GM23248 (cell line): ENCODE measurements at regions not wholly inside any gene's neighbourhood (a gene's known extent, or its start where the extent isn't known, plus 50 kb on each side); places are given as distances from the start of the nearest gene placed in this dataset.
A peak's percentile ranks its signal among the peaks of the same experiment; 100 is the strongest.

Experiments used
- DNase-seq: peaks from one replicate; pipeline ENCODE4 v3.0.0-alpha.2; 2015
- H2AFZ ChIP-seq: fragments of 200-600 bp; sonication (generic); 2 replicates; pipeline ENCODE4 v1.6.1; 2016; ENCODE audit warnings: antibody characterized with exemption
- H3F3A ChIP-seq: fragments of 200-600 bp; sonication (generic); 2 replicates; pipeline ENCODE4 v1.6.1; 2016; ENCODE audit warnings: mild to moderate bottlenecking, antibody characterized with exemption, mixed run types; ENCODE audit not compliant: insufficient read depth
- H3K27ac ChIP-seq: fragments of 200-600 bp; sonication (generic); 2 replicates; pipeline ENCODE4 v1.5.1; 2016; ENCODE audit warnings: mild to moderate bottlenecking
- H3K27me3 ChIP-seq: fragments of 200-600 bp; sonication (generic); replicated peaks from 2 replicates; pipeline ENCODE4 v1.6.1; 2016; ENCODE audit warnings: mild to moderate bottlenecking; ENCODE audit not compliant: insufficient read depth
- H3K36me3 ChIP-seq: fragments of 200-600 bp; sonication (generic); 2 replicates; pipeline ENCODE4 v1.6.1; 2016; ENCODE audit warnings: low read depth, mild to moderate bottlenecking
- H3K4me1 ChIP-seq: fragments of 200-600 bp; sonication (generic); 2 replicates; pipeline ENCODE4 v1.6.1; 2016; ENCODE audit warnings: mild to moderate bottlenecking; ENCODE audit not compliant: insufficient read depth
- H3K4me2 ChIP-seq: fragments of 200-600 bp; sonication (generic); one replicate; pipeline ENCODE4 v1.6.1; 2016; ENCODE audit warnings: mild to moderate bottlenecking; ENCODE audit not compliant: unreplicated experiment
- H3K4me3 ChIP-seq: fragments of 200-600 bp; sonication (generic); 2 replicates; pipeline ENCODE4 v1.5.1; 2016; ENCODE audit warnings: mild to moderate bottlenecking
- H3K79me2 ChIP-seq: fragments of 200-600 bp; sonication (generic); 2 replicates; pipeline ENCODE4 v1.6.1; 2016; ENCODE audit warnings: mild to moderate bottlenecking; ENCODE audit not compliant: insufficient read depth
- H3K9ac ChIP-seq: fragments of 200-600 bp; sonication (generic); 2 replicates; pipeline ENCODE4 v1.6.1; 2016; ENCODE audit warnings: mild to moderate bottlenecking
- H3K9me2 ChIP-seq: fragments of 200-600 bp; sonication (generic); 2 replicates; pipeline ENCODE4 v1.6.1; 2016; ENCODE audit warnings: mixed run types, mild to moderate bottlenecking, moderate library complexity; ENCODE audit not compliant: insufficient read depth
- H3K9me3 ChIP-seq: fragments of 200-600 bp; sonication (generic); one replicate; pipeline ENCODE4 v1.6.1; 2017; ENCODE audit warnings: low read depth
- H4K20me1 ChIP-seq: fragments of 200-600 bp; sonication (generic); 2 replicates; pipeline ENCODE4 v1.6.0; 2016; ENCODE audit not compliant: insufficient read depth
- EZH2 ChIP-seq: fragments of 200-600 bp; sonication (generic); IDR thresholded peaks from 2 replicates; pipeline ENCODE4 v1.6.1; 2018; ENCODE audit warnings: antibody characterized with exemption, mild to moderate bottlenecking; ENCODE audit not compliant: insufficient read depth, poor library complexity, severe bottlenecking
- EZH2phosphoT487 ChIP-seq: fragments of 200-600 bp; sonication (generic); IDR thresholded peaks from 2 replicates; pipeline ENCODE4 v1.6.1; 2018; ENCODE audit warnings: antibody characterized with exemption, moderate library complexity, mild to moderate bottlenecking, low read depth; ENCODE audit not compliant: insufficient read depth
- WGBS, 2 experiments: methylation state at CpG; one replicate each; pipeline ENCODE4 v1.1.6; 2015 to 2017; ENCODE audit warnings: low lambda C conversion rate in 2 of 2, low coverage in 1 of 2; ENCODE audit errors: missing lambda C conversion rate in 2 of 2; 5-methylcytosine and 5-hydroxymethylcytosine counted together
- in situ Hi-C: fragments of 300-500 bp; cut with MboI; formaldehyde crosslinking; loops from 2 replicates; pipeline ENCODE4 v1.15.0; 2020

- peaks cover 10% of the 10 kb centered on the region for H3K4me1 ChIP-seq
- H3K27me3 ChIP-seq, result no peaks in the 10 kb centered on the region
- no peak overlapping the region for H3K4me3 ChIP-seq
- no peaks in the 10 kb centered on the region for H3K9me2 ChIP-seq
- H3K4me2 ChIP-seq, result no peak overlapping the region
- H3K27ac ChIP-seq, result no peak overlapping the region
- no peaks in the 10 kb centered on the region for H4K20me1 ChIP-seq
- H3K79me2 ChIP-seq, result no peaks in the 10 kb centered on the region
- in situ Hi-C loops, result no loop called here
- 34 to 45% methylated on average over 7 of the region's 7 CpGs for WGBS, 2 experiments
- H3F3A ChIP-seq, result peaks cover 19% of the 10 kb centered on the region
- H3K36me3 ChIP-seq, result no peaks in the 10 kb centered on the region
- no peaks in the 10 kb centered on the region for H3K9me3 ChIP-seq
- no peak overlapping the region for H3K9ac ChIP-seq
- peak; percentile 72 for DNase-seq
- TF ChIP-seq EZH2, result no peak
- H2AFZ ChIP-seq, result no peak overlapping the region
These were observed 473.2 kb upstream of the SALL1 start for GRCh38 chr16:51624080-51624775.

- in situ Hi-C loops, result no loop called here
- Histone ChIP-seq H3K4me1 (peaks cover 10% of the 10 kb centered on the region), H3K27ac (no peak overlapping the region), H2AFZ (no peak overlapping the region), H3K4me3 (no peak overlapping the region), H3K9me2 (no peaks in the 10 kb centered on the region), H3K36me3 (no peaks in the 10 kb centered on the region), H4K20me1 (no peaks in the 10 kb centered on the region), H3K9me3 (no peaks in the 10 kb centered on the region), H3K9ac (no peak overlapping the region), H3K27me3 (no peaks in the 10 kb centered on the region), H3K4me2 (no peak overlapping the region), H3K79me2 (no peaks in the 10 kb centered on the region), H3F3A (peaks cover 19% of the 10 kb centered on the region)
- TF ChIP-seq EZH2, result no peak
- no peak for TF ChIP-seq EZH2phosphoT487
- WGBS, 2 experiments, result 83 to 100% methylated on average over 1 of the region's 1 CpG
- DNase-seq, result peak; percentile 32
These were observed 470.5 kb upstream of the SALL1 start for GRCh38 chr16:51621610-51622009.

GRCh38 chr16:51615141-51615540, 464.1 kb upstream of the SALL1 start:
- no peak overlapping the region for H3K4me2 ChIP-seq
- no peaks in the 10 kb centered on the region for H3K36me3 ChIP-seq
- H4K20me1 ChIP-seq, result no peaks in the 10 kb centered on the region
- TF ChIP-seq EZH2phosphoT487 (no peak), EZH2 (no peak)
- WGBS, 2 experiments, result 83 to 90% methylated on average over 4 of the region's 4 CpGs
- H3K27ac ChIP-seq, result no peak overlapping the region
- no peaks in the 10 kb centered on the region for H3K27me3 ChIP-seq
- no peaks in the 10 kb centered on the region for H3K4me1 ChIP-seq
- H3F3A ChIP-seq, result no peaks in the 10 kb centered on the region
- no peak for DNase-seq
- H3K4me3 ChIP-seq, result no peak overlapping the region
- no peak overlapping the region for H3K9ac ChIP-seq
- no peaks in the 10 kb centered on the region for H3K79me2 ChIP-seq
- H3K9me2 ChIP-seq, result no peaks in the 10 kb centered on the region
- H3K9me3 ChIP-seq, result no peaks in the 10 kb centered on the region
- no peak overlapping the region for H2AFZ ChIP-seq
- in situ Hi-C loops, result no loop called here

GRCh38 chr16:51607201-51607651, 456.2 kb upstream of the SALL1 start:
- H3K27me3 ChIP-seq, result no peaks in the 10 kb centered on the region
- no peak overlapping the region for H3K27ac ChIP-seq
- H3K9ac ChIP-seq, result no peak overlapping the region
- H3K4me3 ChIP-seq, result no peak overlapping the region
- in situ Hi-C loops, result no loop called here
- TF ChIP-seq EZH2 (no peak), EZH2phosphoT487 (no peak)
- H3K4me2 ChIP-seq, result no peak overlapping the region
- H3K9me2 ChIP-seq, result no peaks in the 10 kb centered on the region
- no peaks in the 10 kb centered on the region for H3F3A ChIP-seq
- no peak for DNase-seq
- no peaks in the 10 kb centered on the region for H3K9me3 ChIP-seq
- no peaks in the 10 kb centered on the region for H4K20me1 ChIP-seq
- peak overlapping the region; percentile 22; the same call in 1 of the 2 replicates for H2AFZ ChIP-seq
- WGBS, 2 experiments, result 12% methylated on average over 6 of the region's 6 CpGs
- H3K79me2 ChIP-seq, result no peaks in the 10 kb centered on the region
- H3K36me3 ChIP-seq, result no peaks in the 10 kb centered on the region
- H3K4me1 ChIP-seq, result no peaks in the 10 kb centered on the region
